ENCODE measurements at regions not wholly inside any gene's neighbourhood (a gene's known extent, or its start where the extent isn't known, plus 50 kb on each side); places are given as distances from the start of the nearest gene placed in this dataset.
A peak's percentile ranks its signal among the peaks of the same experiment; 100 is the strongest.

DNA sequence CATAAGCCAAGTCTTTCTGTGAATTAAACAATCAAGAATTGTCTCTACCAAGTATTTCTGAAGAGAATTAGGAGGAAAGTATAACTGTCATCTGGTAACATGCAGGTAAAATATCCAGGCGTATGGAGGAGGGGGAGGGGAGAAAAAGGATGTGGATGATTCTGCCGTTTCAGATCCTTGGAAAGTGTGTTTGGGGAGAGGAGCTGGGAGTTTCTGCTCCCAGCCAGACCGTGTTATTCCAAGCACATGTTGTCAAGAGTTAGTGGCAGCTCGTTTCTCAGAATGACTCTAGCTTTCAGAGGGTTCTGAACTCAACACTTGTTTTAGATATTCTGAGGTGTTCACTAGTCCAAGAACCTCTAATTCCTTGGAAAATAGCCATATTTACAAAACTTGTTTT is 137.6 kb downstream of the FAM124B start:
- TF ChIP-seq, protein P1, sequence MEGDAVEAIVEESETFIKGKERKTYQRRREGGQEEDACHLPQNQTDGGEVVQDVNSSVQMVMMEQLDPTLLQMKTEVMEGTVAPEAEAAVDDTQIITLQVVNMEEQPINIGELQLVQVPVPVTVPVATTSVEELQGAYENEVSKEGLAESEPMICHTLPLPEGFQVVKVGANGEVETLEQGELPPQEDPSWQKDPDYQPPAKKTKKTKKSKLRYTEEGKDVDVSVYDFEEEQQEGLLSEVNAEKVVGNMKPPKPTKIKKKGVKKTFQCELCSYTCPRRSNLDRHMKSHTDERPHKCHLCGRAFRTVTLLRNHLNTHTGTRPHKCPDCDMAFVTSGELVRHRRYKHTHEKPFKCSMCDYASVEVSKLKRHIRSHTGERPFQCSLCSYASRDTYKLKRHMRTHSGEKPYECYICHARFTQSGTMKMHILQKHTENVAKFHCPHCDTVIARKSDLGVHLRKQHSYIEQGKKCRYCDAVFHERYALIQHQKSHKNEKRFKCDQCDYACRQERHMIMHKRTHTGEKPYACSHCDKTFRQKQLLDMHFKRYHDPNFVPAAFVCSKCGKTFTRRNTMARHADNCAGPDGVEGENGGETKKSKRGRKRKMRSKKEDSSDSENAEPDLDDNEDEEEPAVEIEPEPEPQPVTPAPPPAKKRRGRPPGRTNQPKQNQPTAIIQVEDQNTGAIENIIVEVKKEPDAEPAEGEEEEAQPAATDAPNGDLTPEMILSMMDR (IDR thresholded peaks at IDR 0.05) = no peak
- Mint-ChIP-seq H3K4me3 (peak overlapping the region; percentile 22; the same call in 1 of the 2 replicates), H3K27me3 (ENCODE audit: insufficient read depth) (no peaks in the 10 kb centered on the region; the same call in 1 of the 2 replicates), H3K27ac (peak overlapping the region; percentile 88), H3K36me3 (ENCODE audit: low read depth) (no peaks in the 10 kb centered on the region), H3K4me1 (ENCODE audit: low read depth) (peaks cover 85% of the 10 kb centered on the region), H3K9me3 (no peaks in the 10 kb centered on the region)
- DNase-seq = no peak

DNA sequence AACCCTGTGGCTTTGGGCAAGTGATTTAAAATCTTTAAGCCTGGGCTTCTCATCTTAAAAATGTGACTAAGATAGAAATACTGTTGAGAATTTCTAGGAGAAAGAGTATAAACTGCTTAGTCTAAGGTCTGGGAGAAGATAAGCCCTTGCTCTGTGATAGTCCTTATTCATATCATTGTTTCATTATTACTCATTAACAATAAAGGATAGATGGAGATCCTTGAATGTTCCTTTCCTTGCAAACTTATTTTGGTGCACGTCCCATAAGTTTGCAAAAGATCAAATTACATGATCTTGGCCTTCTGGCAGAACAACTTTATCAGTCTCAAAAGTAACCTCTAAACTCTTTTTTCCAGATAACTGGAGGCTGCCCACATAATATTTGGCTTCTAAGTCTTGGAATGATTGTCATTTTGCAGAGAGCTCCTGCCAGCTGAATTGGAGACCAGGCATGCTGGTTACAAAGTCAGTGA is 138.3 kb downstream of the FAM124B start:
- TF ChIP-seq, protein P1 (IDR thresholded peaks at IDR 0.05) = no peak
- DNase-seq = peak; percentile 69
- Mint-ChIP-seq H3K9me3 (no peaks in the 10 kb centered on the region), H3K27me3 (ENCODE audit: insufficient read depth) (no peaks in the 10 kb centered on the region; the same call in 1 of the 2 replicates), H3K4me3 (peak overlapping the region; percentile 22; the same call in 1 of the 2 replicates), H3K27ac (peak overlapping the region; percentile 88), H3K36me3 (ENCODE audit: low read depth) (no peaks in the 10 kb centered on the region), H3K4me1 (ENCODE audit: low read depth) (peaks cover 84% of the 10 kb centered on the region)

DNA sequence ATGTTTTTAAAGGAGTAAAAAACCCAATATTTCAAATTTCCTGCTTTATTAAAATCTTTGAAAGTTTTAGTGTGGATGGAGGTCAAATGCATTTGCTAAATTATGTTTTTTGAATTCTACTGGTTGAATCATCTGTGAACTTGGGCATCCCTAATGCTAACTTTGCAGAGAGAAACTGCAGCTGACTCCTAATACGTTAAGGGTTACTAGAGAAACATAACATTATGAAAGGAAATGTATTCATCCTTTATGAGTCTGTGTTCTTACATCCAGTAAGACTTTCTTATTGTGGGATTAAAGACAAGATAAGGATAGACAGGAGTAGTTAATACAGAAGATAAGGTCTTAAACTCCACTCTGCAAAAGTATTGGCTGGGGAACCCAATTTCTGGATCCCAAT is 140.6 kb downstream of the FAM124B start:
- H3K27me3 Mint-ChIP-seq (ENCODE audit: insufficient read depth) = no peaks in the 10 kb centered on the region; the same call in 1 of the 2 replicates
- H3K36me3 Mint-ChIP-seq (ENCODE audit: low read depth) = no peaks in the 10 kb centered on the region
- no peaks in the 10 kb centered on the region for H3K9me3 Mint-ChIP-seq
- peaks cover 79% of the 10 kb centered on the region for H3K4me1 Mint-ChIP-seq (ENCODE audit: low read depth)
- H3K27ac Mint-ChIP-seq = peak overlapping the region; percentile 65
- TF ChIP-seq, protein P1 (IDR thresholded peaks at IDR 0.05) = no peak
- DNase-seq = peak; percentile 71
- H3K4me3 Mint-ChIP-seq = no peak overlapping the region

DNA sequence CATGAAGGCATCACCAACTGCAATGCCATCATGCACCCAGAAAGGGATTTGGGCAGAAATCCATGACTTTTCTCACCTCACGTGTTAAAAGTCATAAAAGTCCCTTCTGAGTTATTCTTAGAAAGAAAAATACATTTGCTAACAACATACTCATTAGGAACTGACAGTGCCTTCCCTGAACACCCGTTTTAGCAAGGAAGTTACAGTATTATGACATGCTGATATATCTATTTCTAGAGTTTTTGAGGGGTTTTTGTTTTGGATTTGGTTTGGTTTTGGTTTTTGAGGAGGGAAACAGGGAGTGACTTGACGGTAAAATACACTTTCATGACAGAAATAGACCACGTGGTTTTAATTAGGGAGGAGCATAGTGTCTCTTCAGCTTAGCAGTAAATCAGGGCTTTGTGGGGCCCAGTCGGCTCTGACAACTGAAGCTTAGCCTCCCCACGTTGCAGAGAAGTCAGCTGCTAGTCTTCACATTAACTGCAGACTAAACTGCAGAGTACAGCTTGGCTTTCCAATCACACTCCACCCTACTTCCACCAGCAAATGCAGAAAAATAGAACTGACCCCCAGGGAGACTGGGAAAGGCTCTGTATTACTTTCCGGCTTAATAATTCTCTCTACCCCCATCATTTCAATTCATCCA is 141.4 kb downstream of the FAM124B start:
- H3K27ac Mint-ChIP-seq = peak overlapping the region; percentile 65
- no peaks in the 10 kb centered on the region; the same call in 1 of the 2 replicates for H3K36me3 Mint-ChIP-seq (ENCODE audit: low read depth)
- H3K4me1 Mint-ChIP-seq (ENCODE audit: low read depth) = peaks cover 70% of the 10 kb centered on the region
- no peaks in the 10 kb centered on the region for H3K9me3 Mint-ChIP-seq
- no peak for DNase-seq
- H3K27me3 Mint-ChIP-seq (ENCODE audit: insufficient read depth) = no peaks in the 10 kb centered on the region; the same call in 1 of the 2 replicates
- H3K4me3 Mint-ChIP-seq = no peak overlapping the region; the same call in 1 of the 2 replicates
- TF ChIP-seq, protein P1 (IDR thresholded peaks at IDR 0.05) = no peak

DNA sequence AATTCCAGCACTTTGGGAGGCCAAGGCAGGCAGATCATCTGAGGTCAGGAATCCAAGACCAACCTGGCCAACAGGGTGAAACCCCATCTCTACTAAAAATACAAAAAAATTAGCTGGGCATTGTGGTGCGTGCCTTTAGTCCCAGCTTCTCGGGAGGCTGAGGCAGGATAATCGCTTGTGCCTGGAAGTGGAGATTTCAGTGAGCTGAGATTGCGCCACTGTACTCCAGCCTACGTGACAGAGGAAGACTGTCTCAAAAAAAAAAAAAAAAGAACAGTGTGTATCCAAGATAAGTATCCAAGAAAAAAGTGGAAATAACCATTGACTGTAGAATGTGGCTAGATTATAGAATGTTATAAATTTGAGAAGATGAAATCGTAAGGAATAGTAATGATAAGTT is 142.1 kb downstream of the FAM124B start:
- Mint-ChIP-seq H3K4me1 (ENCODE audit: low read depth) (peaks cover 67% of the 10 kb centered on the region), H3K36me3 (ENCODE audit: low read depth) (no peaks in the 10 kb centered on the region; the same call in 1 of the 2 replicates), H3K4me3 (no peak overlapping the region), H3K9me3 (no peaks in the 10 kb centered on the region), H3K27me3 (ENCODE audit: insufficient read depth) (no peaks in the 10 kb centered on the region; the same call in 1 of the 2 replicates), H3K27ac (peak overlapping the region; percentile 23; the same call in 1 of the 2 replicates)
- no peak for DNase-seq
- TF ChIP-seq, protein P1 (IDR thresholded peaks at IDR 0.05) = no peak
